Mesenchymal stem cell (in vitro differentiated cells and primary cell): ENCODE measurements at regions not wholly inside any gene's neighbourhood (a gene's known extent, or its start where the extent isn't known, plus 50 kb on each side); places are given as distances from the start of the nearest gene placed in this dataset.

ENCODE experiments used
- DNase-seq: peaks from one replicate; pipeline ENCODE4 v3.0.0-alpha.2; 2013
- H2AFZ ChIP-seq: one replicate; pipeline ENCODE4 v1.6.1; 2013; ENCODE audit warnings: low read depth, mild to moderate bottlenecking, control low read depth, inconsistent platforms, low read length, moderate library complexity
- H2AK5ac ChIP-seq: 2 replicates; pipeline ENCODE4 v1.6.1; 2013; ENCODE audit warnings: low read length, moderate library complexity, mild to moderate bottlenecking, inconsistent platforms; ENCODE audit not compliant: severe bottlenecking
- H2BK120ac ChIP-seq: one replicate; pipeline ENCODE4 v1.6.1; 2013; ENCODE audit warnings: low read depth, mild to moderate bottlenecking, inconsistent platforms, low read length, moderate library complexity
- H2BK12ac ChIP-seq, 2 experiments: one replicate each; pipeline ENCODE4 v1.6.1; 2013; ENCODE audit warnings: inconsistent platforms in 2 of 2, low read length in 2 of 2, mild to moderate bottlenecking in 2 of 2, moderate library complexity in 2 of 2, control low read depth in 1 of 2
- H2BK15ac ChIP-seq: one replicate; pipeline ENCODE4 v1.6.1; 2013; ENCODE audit warnings: mild to moderate bottlenecking, low read depth, inconsistent platforms; ENCODE audit not compliant: poor library complexity, severe bottlenecking
- H2BK5ac ChIP-seq: 2 replicates; pipeline ENCODE4 v1.6.1; 2013; ENCODE audit warnings: low read depth, mild to moderate bottlenecking, low read length, control low read depth, inconsistent platforms; ENCODE audit not compliant: poor library complexity, severe bottlenecking
- H3K14ac ChIP-seq, 2 experiments: one replicate each; pipeline ENCODE4 v1.6.1; 2013; ENCODE audit warnings: inconsistent platforms in 2 of 2, low read length in 2 of 2, control low read depth in 1 of 2, mild to moderate bottlenecking in 1 of 2, moderate library complexity in 1 of 2
- H3K18ac ChIP-seq, 2 experiments: one replicate each; pipeline ENCODE4 v1.6.1; 2013; ENCODE audit warnings: inconsistent platforms in 2 of 2, low read length in 2 of 2, control low read depth in 1 of 2, low read depth in 1 of 2, mild to moderate bottlenecking in 1 of 2
- H3K23ac ChIP-seq, 2 experiments: one replicate each; pipeline ENCODE4 v1.6.1; 2013; ENCODE audit warnings: inconsistent platforms in 2 of 2, low read length in 2 of 2, mild to moderate bottlenecking in 2 of 2, moderate library complexity in 2 of 2, control low read depth in 1 of 2
- H3K27ac ChIP-seq: 2 replicates; pipeline ENCODE4 v1.5.1; 2013; ENCODE audit warnings: mild to moderate bottlenecking, moderate library complexity, low read length, control low read depth, inconsistent platforms; ENCODE audit not compliant: poor library complexity, severe bottlenecking
- H3K27me3 ChIP-seq, 2 experiments: 2 replicates each; pipeline versions ENCODE4 v1.6.1 to v1.7.0; 2013; ENCODE audit warnings: low read length in 2 of 2, mild to moderate bottlenecking in 2 of 2, moderate library complexity in 2 of 2, control low read depth in 1 of 2, inconsistent platforms in 1 of 2; ENCODE audit not compliant: control insufficient read depth in 1 of 2, insufficient read depth in 1 of 2
- H3K36me3 ChIP-seq, 2 experiments: 2 replicates each; pipeline versions ENCODE4 v1.6.1 to v1.7.0; 2013; ENCODE audit warnings: low read length in 2 of 2, control low read depth in 1 of 2, inconsistent platforms in 1 of 2, low read depth in 1 of 2, mild to moderate bottlenecking in 1 of 2; ENCODE audit not compliant: insufficient read depth in 2 of 2, control insufficient read depth in 1 of 2
- H3K4ac ChIP-seq, 2 experiments: one replicate each; pipeline ENCODE4 v1.6.1; 2013; ENCODE audit warnings: inconsistent platforms in 2 of 2, low read length in 2 of 2, mild to moderate bottlenecking in 2 of 2, moderate library complexity in 2 of 2, control low read depth in 1 of 2, low read depth in 1 of 2
- H3K4me1 ChIP-seq: 2 replicates; pipeline ENCODE4 v1.6.1; 2013; ENCODE audit warnings: low read depth, low read length, control low read depth; ENCODE audit not compliant: control insufficient read depth, insufficient read depth
- H3K4me2 ChIP-seq: 2 replicates; pipeline ENCODE4 v1.6.1; 2013; ENCODE audit warnings: low read length, mild to moderate bottlenecking, inconsistent platforms; ENCODE audit not compliant: poor library complexity, severe bottlenecking
- H3K4me3 ChIP-seq, 2 experiments: 2 replicates each; pipeline versions ENCODE4 v1.5.1 to v1.7.0; 2013; ENCODE audit warnings: low read length in 2 of 2, mild to moderate bottlenecking in 2 of 2, control low read depth in 1 of 2, low read depth in 1 of 2; ENCODE audit not compliant: insufficient read depth in 1 of 2
- H3K79me1 ChIP-seq: replicated peaks from 2 replicates; pipeline ENCODE4 v1.6.1; 2013; ENCODE audit warnings: mild to moderate bottlenecking, control low read depth, low read length, inconsistent platforms; ENCODE audit not compliant: poor library complexity, severe bottlenecking
- H3K9ac ChIP-seq: 2 replicates; pipeline ENCODE4 v1.7.0; 2013; ENCODE audit warnings: mild to moderate bottlenecking, low read length, moderate library complexity
- H3K9me3 ChIP-seq: 2 replicates; pipeline ENCODE4 v1.7.0; 2013; ENCODE audit warnings: mild to moderate bottlenecking, low read length; ENCODE audit not compliant: control insufficient read depth
- H4K8ac ChIP-seq: one replicate; pipeline ENCODE4 v1.6.1; 2013; ENCODE audit warnings: inconsistent platforms, mild to moderate bottlenecking, low read length, moderate library complexity
- H4K91ac ChIP-seq: one replicate; pipeline ENCODE4 v1.6.1; 2013; ENCODE audit warnings: mild to moderate bottlenecking, low read length, inconsistent platforms
- WGBS: methylation state at CpG from one replicate; pipeline ENCODE4 v1.1.7; 2013; ENCODE audit warnings: mixed read lengths; 5-methylcytosine and 5-hydroxymethylcytosine counted together

GRCh38 chr20:4441871-4442270 lies 192.8 kb upstream of the ADRA1D start:
- Histone ChIP-seq H2BK12ac (no peak overlapping the region), H4K8ac (no peak overlapping the region), H3K14ac (no peak overlapping the region), H3K9me3 (peaks cover 4% of the 10 kb centered on the region), H2AK5ac (no peak overlapping the region), H3K18ac (no peak overlapping the region), H4K91ac (no peak overlapping the region), H3K9ac (no peak overlapping the region), H3K4me1 (no peaks in the 10 kb centered on the region), H2AFZ (no peak overlapping the region), H3K4me3 (no peak overlapping the region), H2BK120ac (no peak overlapping the region), H2BK5ac (no peak overlapping the region), H3K27ac (no peak overlapping the region), H3K23ac (no peak overlapping the region), H3K4me2 (no peak overlapping the region), H3K36me3 (no peaks in the 10 kb centered on the region), H3K4ac (no peak overlapping the region), H2BK15ac (no peak overlapping the region), H3K79me1 (no peaks in the 10 kb centered on the region), H3K27me3 (no peaks in the 10 kb centered on the region)
- no peak for DNase-seq
- WGBS = 95% methylated on average over 2 of the region's 3 CpGs

DNA sequence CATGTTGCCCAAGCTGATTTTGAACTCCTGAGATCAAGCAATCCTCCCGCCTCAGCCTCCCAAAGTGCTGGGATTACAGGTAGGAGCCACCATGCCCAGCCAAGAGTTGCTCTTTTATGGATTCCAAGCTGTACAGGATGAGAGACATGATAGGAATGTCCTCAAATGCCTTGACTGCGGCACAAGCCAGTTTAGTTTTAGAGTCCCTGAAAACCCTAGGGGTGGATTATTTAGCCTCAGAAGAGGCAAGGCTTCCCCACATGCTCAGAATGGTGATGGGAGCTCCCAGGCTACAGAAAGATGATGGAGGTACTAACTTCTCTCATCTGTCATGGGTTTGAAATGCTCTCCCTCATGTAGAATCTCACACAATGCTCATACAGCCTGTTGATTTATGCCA lies 192.1 kb upstream of the ADRA1D start:
- Histone ChIP-seq H3K79me1 (no peaks in the 10 kb centered on the region), H3K18ac (no peak overlapping the region), H3K14ac (no peak overlapping the region), H3K23ac (no peak overlapping the region), H2BK5ac (no peak overlapping the region), H2BK120ac (no peak overlapping the region), H3K9ac (no peak overlapping the region), H4K91ac (no peak overlapping the region), H2BK12ac (no peak overlapping the region), H3K9me3 (peaks cover 4% of the 10 kb centered on the region), H2AK5ac (no peak overlapping the region), H3K4me3 (no peak overlapping the region), H4K8ac (no peak overlapping the region), H3K4me2 (no peak overlapping the region), H2AFZ (no peak overlapping the region), H3K27ac (no peak overlapping the region), H3K4ac (no peak overlapping the region), H3K36me3 (no peaks in the 10 kb centered on the region), H3K27me3 (no peaks in the 10 kb centered on the region), H2BK15ac (no peak overlapping the region), H3K4me1 (no peaks in the 10 kb centered on the region)
- 86% methylated on average over 2 of the region's 2 CpGs for WGBS
- no peak for DNase-seq

GRCh38 chr20:4439461-4439860 lies 190.4 kb upstream of the ADRA1D start:
- H3K4me3 ChIP-seq = no peak overlapping the region
- peaks cover 4% of the 10 kb centered on the region for H3K9me3 ChIP-seq
- DNase-seq = no peak
- H2BK5ac ChIP-seq = no peak overlapping the region
- H3K4me2 ChIP-seq = no peak overlapping the region
- H4K91ac ChIP-seq = no peak overlapping the region
- peak overlapping the region in 1 of 2 experiments; percentile 3 for H3K23ac ChIP-seq
- H4K8ac ChIP-seq = no peak overlapping the region
- WGBS = 52% methylated on average over 5 of the region's 5 CpGs
- H3K4ac ChIP-seq = no peak overlapping the region
- no peak overlapping the region for H3K9ac ChIP-seq
- H3K36me3 ChIP-seq = no peaks in the 10 kb centered on the region
- no peaks in the 10 kb centered on the region for H3K4me1 ChIP-seq
- no peaks in the 10 kb centered on the region for H3K27me3 ChIP-seq
- no peaks in the 10 kb centered on the region for H3K79me1 ChIP-seq
- no peak overlapping the region for H2AK5ac ChIP-seq
- no peak overlapping the region for H2BK12ac ChIP-seq
- no peak overlapping the region for H2BK120ac ChIP-seq
- H3K27ac ChIP-seq = no peak overlapping the region
- H2BK15ac ChIP-seq = no peak overlapping the region
- H3K14ac ChIP-seq = peak overlapping the region in 1 of 2 experiments; percentile 64
- no peak overlapping the region for H3K18ac ChIP-seq
- no peak overlapping the region for H2AFZ ChIP-seq

DNA sequence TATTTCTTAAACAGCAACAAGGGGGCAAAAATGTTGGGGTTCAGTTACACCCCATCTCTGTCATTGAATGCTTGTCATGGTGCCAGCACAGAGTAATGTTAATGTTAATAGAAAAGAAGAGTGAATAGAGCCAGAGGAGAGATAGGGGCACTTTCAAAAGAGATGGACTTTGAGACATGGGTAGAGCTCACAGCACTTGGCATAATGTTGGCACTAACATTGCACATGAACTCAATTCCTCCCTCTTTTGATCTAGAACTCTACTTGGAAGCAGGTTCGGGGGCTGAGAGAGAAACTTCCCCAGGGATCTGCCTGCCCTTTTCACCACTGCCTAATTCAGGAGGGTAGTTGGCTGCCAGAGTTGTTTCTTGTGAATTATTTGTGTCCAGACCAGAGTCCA lies 188.0 kb upstream of the ADRA1D start:
- Histone ChIP-seq H3K4me3 (no peak overlapping the region), H2BK12ac (no peak overlapping the region), H2AFZ (no peak overlapping the region), H3K23ac (no peak overlapping the region), H3K9ac (no peak overlapping the region), H3K4me2 (no peak overlapping the region), H3K4me1 (no peaks in the 10 kb centered on the region), H2BK15ac (no peak overlapping the region), H4K8ac (no peak overlapping the region), H3K18ac (no peak overlapping the region), H2BK120ac (no peak overlapping the region), H3K9me3 (no peaks in the 10 kb centered on the region), H3K4ac (no peak overlapping the region), H2AK5ac (no peak overlapping the region), H2BK5ac (no peak overlapping the region), H3K27me3 (no peaks in the 10 kb centered on the region), H3K79me1 (no peaks in the 10 kb centered on the region), H4K91ac (no peak overlapping the region), H3K14ac (no peak overlapping the region), H3K36me3 (no peaks in the 10 kb centered on the region), H3K27ac (no peak overlapping the region)
- WGBS = no CpG with 5 or more reads among the region's 1 CpG
- DNase-seq = no peak
